Stomach (tissue), 8 donors: ENCODE measurements at regions not wholly inside any gene's neighbourhood (a gene's known extent, or its start where the extent isn't known, plus 50 kb on each side); places are given as distances from the start of the nearest gene placed in this dataset.

ENCODE experiments used
- DNase-seq, 2 donors: peaks; one replicate each; pipeline versions ENCODE4 v3.0.0 to v3.0.0-alpha.2; 2013 to 2019
- H3K27ac ChIP-seq, 5 donors: fragments of 200-600 bp in 4 of 5; sonication (generic) in 4 of 5; one replicate each; pipeline ENCODE4 v1.5.1; 2013 to 2019; ENCODE audit warnings: mild to moderate bottlenecking in 1 of 5, moderate library complexity in 1 of 5
- H3K27me3 ChIP-seq, 3 donors: fragments of 200-600 bp; sonication (generic); one replicate each; pipeline ENCODE4 v1.5.1; 2017 to 2019; ENCODE audit warnings: mixed run types in 1 of 3
- H3K36me3 ChIP-seq, 4 donors: fragments of 200-600 bp; sonication (generic); 1 replicate in 3 of 4; 2 replicates in 1 of 4; pipeline ENCODE4 v1.5.1; 2016 to 2019
- H3K4me1 ChIP-seq, 4 donors: fragments of 200-600 bp; sonication (generic); one replicate each; pipeline ENCODE4 v1.5.1; 2016 to 2019
- H3K4me3 ChIP-seq, 4 donors: fragments of 200-600 bp; sonication (generic) in 3 of 4; one replicate each; pipeline ENCODE4 v1.5.1; 2016 to 2019; ENCODE audit warnings: mild to moderate bottlenecking in 1 of 4
- H3K9me3 ChIP-seq, 4 donors: fragments of 200-600 bp; sonication (generic); one replicate each; pipeline ENCODE4 v1.5.1; 2016 to 2019
- EP300 ChIP-seq: sonication (generic); formaldehyde crosslinking; IDR thresholded peaks from one replicate; pipeline ENCODE4 v1.6.1; 2017; ENCODE audit warnings: antibody characterized with exemption
- POLR2A ChIP-seq, 4 donors: fragments of 450-650 bp; IDR thresholded peaks; one replicate each; pipeline ENCODE4 v1.6.1; 2016; ENCODE audit warnings: antibody characterized with exemption in 4 of 4, control low read depth in 2 of 4, mild to moderate bottlenecking in 1 of 4, moderate library complexity in 1 of 4
- POLR2AphosphoS5 ChIP-seq, 3 donors: sonication (generic); formaldehyde crosslinking; IDR thresholded peaks; one replicate each; pipeline ENCODE4 v1.6.1; 2016; ENCODE audit warnings: antibody characterized with exemption in 3 of 3
- WGBS, 5 donors: extraction: QIAGEN DNeasy Blood & Tissue Kit in 3 of 5; methylation state at CpG; one replicate each; pipeline versions ENCODE4 v1.1.5 to v1.1.7; 2013 to 2018; 5-methylcytosine and 5-hydroxymethylcytosine counted together
- intact Hi-C: fragments of 100-400 bp; cut with DNase I; formaldehyde crosslinking; loops from one replicate; pipeline ENCODE4 v1.15.1; 2023; ENCODE audit warnings: low total_unique reads
- TF ChIP-seq, protein P1 (sequence below), 7 experiments: fragments of 450-650 bp in 4 of 7; fragments of 200-600 bp in 3 of 7; sonication (generic) in 3 of 7; IDR thresholded peaks; one replicate each; pipeline ENCODE4 v1.5.1; 2016 to 2019; ENCODE audit warnings: antibody characterized with exemption in 7 of 7, control low read depth in 2 of 7, mild to moderate bottlenecking in 1 of 7
- donor health status: healthy with polysubstance abuse.
- donor health status: Bipolar disorder and iron deficiency.
- donor health status: healthy.

DNA sequence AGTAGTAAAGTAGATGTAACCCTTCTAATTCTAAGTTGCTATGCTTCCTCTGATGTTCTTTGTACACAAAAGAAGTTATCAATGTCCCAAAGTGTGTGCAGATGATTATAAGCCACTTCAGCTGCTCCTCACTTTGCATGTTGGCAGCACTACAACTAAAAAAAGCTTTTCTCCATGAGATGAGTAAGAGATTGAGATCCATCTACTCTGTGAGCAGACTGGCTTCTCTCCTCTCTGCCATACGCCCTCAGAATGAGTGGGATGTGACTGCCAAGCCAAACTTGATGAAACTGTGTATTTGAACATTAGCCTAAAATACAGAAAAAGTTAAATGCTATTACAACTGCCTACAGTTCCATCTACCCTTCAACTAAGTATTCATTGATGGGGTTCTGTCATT lies 102.9 kb upstream of the ETV1 start:
- no peaks in the 10 kb centered on the region for H3K9me3 ChIP-seq
- WGBS, 5 donors, result 56 to 68% (median 64%) methylated on average over 1 of the region's 1 CpG
- H3K36me3 ChIP-seq, result no peaks in the 10 kb centered on the region

DNA sequence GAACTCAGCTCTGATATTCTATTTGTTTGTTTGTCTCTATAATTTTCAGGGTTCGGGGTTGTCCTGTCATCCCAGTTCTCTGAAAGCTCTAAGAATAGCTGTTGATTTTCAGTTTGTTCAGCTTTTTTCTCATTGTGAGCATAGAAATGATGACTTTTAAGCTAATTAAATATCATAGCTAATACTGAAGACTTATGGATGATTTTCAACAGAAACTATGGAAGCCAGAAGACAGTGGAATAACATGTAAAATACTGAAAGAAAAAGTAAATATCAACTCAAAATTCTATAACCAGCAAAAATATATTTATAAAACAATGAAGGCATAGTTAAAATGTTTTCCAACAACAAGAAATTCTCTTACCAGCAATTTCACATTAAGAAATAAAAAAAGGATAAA lies 96.4 kb upstream of the ETV1 start:
- no peak overlapping the region for H3K4me3 ChIP-seq
- peaks cover 0 to 23% (median 9%) of the 10 kb centered on the region in 4 donors for H3K9me3 ChIP-seq
- no peak overlapping the region for H3K27ac ChIP-seq
- intact Hi-C loops, result no loop called here
- 85 to 98% (median 90%) methylated on average over 1 of the region's 1 CpG for WGBS, 5 donors
- no peak for DNase-seq
- no peaks in the 10 kb centered on the region for H3K36me3 ChIP-seq
- TF ChIP-seq POLR2A (IDR thresholded peaks at IDR 0.05) (no peak), EP300 (no peak), POLR2AphosphoS5 (IDR thresholded peaks at IDR 0.05) (no peak)
- TF ChIP-seq, protein P1, sequence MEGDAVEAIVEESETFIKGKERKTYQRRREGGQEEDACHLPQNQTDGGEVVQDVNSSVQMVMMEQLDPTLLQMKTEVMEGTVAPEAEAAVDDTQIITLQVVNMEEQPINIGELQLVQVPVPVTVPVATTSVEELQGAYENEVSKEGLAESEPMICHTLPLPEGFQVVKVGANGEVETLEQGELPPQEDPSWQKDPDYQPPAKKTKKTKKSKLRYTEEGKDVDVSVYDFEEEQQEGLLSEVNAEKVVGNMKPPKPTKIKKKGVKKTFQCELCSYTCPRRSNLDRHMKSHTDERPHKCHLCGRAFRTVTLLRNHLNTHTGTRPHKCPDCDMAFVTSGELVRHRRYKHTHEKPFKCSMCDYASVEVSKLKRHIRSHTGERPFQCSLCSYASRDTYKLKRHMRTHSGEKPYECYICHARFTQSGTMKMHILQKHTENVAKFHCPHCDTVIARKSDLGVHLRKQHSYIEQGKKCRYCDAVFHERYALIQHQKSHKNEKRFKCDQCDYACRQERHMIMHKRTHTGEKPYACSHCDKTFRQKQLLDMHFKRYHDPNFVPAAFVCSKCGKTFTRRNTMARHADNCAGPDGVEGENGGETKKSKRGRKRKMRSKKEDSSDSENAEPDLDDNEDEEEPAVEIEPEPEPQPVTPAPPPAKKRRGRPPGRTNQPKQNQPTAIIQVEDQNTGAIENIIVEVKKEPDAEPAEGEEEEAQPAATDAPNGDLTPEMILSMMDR (IDR thresholded peaks at IDR 0.05), result no peak
- no peaks in the 10 kb centered on the region for H3K4me1 ChIP-seq
- H3K27me3 ChIP-seq, result no peaks in the 10 kb centered on the region

More for the DNA sequence above, 102.9 kb upstream of the ETV1 start:
- no peak overlapping the region for H3K27ac ChIP-seq
- intact Hi-C loops, result no loop called here
- no peak overlapping the region for H3K4me3 ChIP-seq
- no peak for DNase-seq
- no peaks in the 10 kb centered on the region for H3K4me1 ChIP-seq
- TF ChIP-seq EP300 (no peak), POLR2AphosphoS5 (IDR thresholded peaks at IDR 0.05) (no peak), POLR2A (IDR thresholded peaks at IDR 0.05) (no peak)
- TF ChIP-seq, protein P1 (IDR thresholded peaks at IDR 0.05), result no peak
- H3K27me3 ChIP-seq, result no peaks in the 10 kb centered on the region

DNA sequence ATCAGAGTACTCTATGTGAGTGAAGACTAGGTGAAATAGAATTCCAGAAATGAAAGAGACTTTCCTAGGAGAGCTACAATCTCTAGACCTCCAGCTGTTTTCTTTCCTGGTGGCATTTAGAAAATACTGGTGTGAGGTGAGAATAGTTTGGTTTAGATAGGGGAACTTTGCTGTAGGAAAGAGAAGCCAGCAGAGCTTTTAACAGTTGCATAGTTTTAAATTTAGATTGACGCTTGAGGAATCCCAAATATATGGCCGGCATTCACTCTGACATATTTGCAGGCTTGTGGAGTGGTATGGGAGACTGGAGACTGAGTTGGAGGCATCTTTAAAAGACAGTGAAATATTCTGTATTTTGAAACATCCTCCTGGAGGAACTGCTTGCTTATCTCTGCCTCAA lies 94.3 kb upstream of the ETV1 start:
- Histone ChIP-seq H3K27ac (no peak overlapping the region), H3K4me3 (no peak overlapping the region), H3K27me3 (no peaks in the 10 kb centered on the region), H3K4me1 (no peaks in the 10 kb centered on the region), H3K36me3 (no peaks in the 10 kb centered on the region), H3K9me3 (peaks cover 0 to 23% (median 9%) of the 10 kb centered on the region in 4 donors)
- no peak for DNase-seq
- intact Hi-C loops, result no loop called here
- 59 to 85% (median 70%) methylated on average over 2 of the region's 2 CpGs for WGBS, 5 donors
- TF ChIP-seq EP300 (no peak), POLR2A (IDR thresholded peaks at IDR 0.05) (no peak), POLR2AphosphoS5 (IDR thresholded peaks at IDR 0.05) (no peak)
- TF ChIP-seq, protein P1 (IDR thresholded peaks at IDR 0.05), result no peak

DNA sequence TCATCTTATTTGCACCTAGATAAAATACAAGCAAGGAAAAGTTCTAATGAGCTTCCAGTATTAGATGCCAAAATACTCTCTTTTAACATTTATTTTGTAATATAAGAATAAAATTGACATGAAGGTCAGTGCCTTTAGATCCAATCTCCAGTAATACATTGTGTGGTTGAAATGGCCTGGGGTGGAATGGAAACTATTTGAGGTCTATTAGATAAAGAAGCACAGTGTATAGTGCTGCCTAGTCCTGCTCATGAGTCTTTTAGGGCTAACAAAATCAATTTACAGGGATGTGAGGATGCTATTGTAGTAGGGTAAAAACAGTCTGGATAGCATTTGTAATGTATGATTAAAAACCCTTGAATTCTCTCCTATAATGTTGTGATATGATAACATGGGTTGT lies 84.5 kb upstream of the ETV1 start:
- Histone ChIP-seq H3K27me3 (no peaks in the 10 kb centered on the region), H3K27ac (no peak overlapping the region), H3K36me3 (no peaks in the 10 kb centered on the region), H3K4me1 (no peaks in the 10 kb centered on the region), H3K4me3 (no peak overlapping the region), H3K9me3 (no peaks in the 10 kb centered on the region)
- intact Hi-C loops, result no loop called here
- DNase-seq, result no peak
- TF ChIP-seq, protein P1 (IDR thresholded peaks at IDR 0.05), result no peak
- no peak for TF ChIP-seq EP300
